Nephron (organoid): ENCODE measurements at regions not wholly inside any gene's neighbourhood (a gene's known extent, or its start where the extent isn't known, plus 50 kb on each side); places are given as distances from the start of the nearest gene placed in this dataset.

Source experiments
- H3K27ac Mint-ChIP-seq, 3 experiments: 2 replicates each; pipeline ENCODE4 v1.8.0; 2020; ENCODE audit warnings: mixed read lengths in 3 of 3, mild to moderate bottlenecking in 2 of 3, moderate library complexity in 1 of 3
- H3K27me3 Mint-ChIP-seq: 2 replicates; pipeline ENCODE4 v1.8.0; 2021; ENCODE audit warnings: low read depth, mild to moderate bottlenecking, moderate library complexity, mixed read lengths
- H3K36me3 Mint-ChIP-seq: 2 replicates; pipeline ENCODE4 v1.8.0; 2020; ENCODE audit warnings: low read depth, mixed read lengths
- H3K4me1 Mint-ChIP-seq: 2 replicates; pipeline ENCODE4 v1.8.0; 2020; ENCODE audit warnings: mixed read lengths
- H3K4me3 Mint-ChIP-seq, 3 experiments: 2 replicates each; pipeline ENCODE4 v1.8.0; 2020; ENCODE audit warnings: mild to moderate bottlenecking in 3 of 3, mixed read lengths in 3 of 3, moderate library complexity in 2 of 3
- H3K9me3 Mint-ChIP-seq: 2 replicates; pipeline ENCODE4 v1.8.0; 2020; ENCODE audit warnings: mixed read lengths
- CTCF ChIP-seq, 3 experiments: fragments of 200-600 bp; sonication (generic); IDR thresholded peaks; one replicate each; pipeline ENCODE4 v1.5.0; 2021; ENCODE audit warnings: antibody characterized with exemption in 3 of 3; ENCODE audit not compliant: unreplicated experiment in 3 of 3

DNA sequence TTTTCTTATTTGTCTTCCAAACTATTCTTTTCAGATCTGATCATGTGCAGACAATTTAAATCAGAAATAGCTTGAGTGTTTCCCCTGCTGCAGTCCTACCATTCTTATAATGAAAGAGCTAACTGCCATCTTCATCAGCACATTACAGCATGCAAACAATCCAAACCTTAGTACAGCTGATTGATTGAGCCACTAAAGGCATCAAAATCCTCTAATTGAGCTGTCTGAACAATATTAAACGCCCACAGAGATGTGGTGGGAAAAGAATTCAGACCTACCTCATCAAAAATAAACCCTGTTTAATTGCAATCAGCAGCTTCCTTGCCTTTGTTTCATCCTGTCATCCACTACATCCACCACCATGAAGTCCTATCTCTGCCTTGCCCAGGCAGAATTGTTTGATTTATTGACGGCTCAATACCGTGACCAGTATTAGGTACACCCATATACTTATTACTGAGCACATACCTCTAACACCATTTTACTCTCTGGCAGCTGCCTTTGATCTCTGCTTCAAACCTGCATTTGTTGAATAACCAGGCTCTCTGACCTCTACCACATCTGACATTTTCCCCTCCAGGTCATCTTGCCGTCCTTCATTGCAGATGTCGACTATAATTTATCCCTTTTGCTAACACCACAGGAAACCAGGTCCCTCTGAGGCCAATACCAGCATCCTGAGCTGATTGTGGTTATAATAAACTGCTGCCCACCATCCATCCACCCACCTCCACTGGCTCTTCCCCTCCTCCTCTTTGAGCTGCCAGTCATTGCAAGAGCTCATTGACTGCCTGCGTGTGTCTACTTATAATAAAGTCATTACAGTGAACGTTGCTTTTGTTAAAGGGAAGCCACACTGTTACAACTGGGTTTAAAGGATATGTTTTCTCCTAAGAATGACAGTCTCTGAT lies 78.5 kb downstream of the RBM43 start:
- H3K4me3 Mint-ChIP-seq: no peak overlapping the region
- peaks cover 15% of the 10 kb centered on the region for H3K4me1 Mint-ChIP-seq
- H3K36me3 Mint-ChIP-seq: peaks cover 3% of the 10 kb centered on the region
- H3K9me3 Mint-ChIP-seq: no peaks in the 10 kb centered on the region
- no peak overlapping the region for H3K27ac Mint-ChIP-seq
- TF ChIP-seq CTCF (IDR thresholded peaks at IDR 0.05; ENCODE audit: unreplicated experiment in 3 of 3): no peak
- no peaks in the 10 kb centered on the region for H3K27me3 Mint-ChIP-seq

DNA sequence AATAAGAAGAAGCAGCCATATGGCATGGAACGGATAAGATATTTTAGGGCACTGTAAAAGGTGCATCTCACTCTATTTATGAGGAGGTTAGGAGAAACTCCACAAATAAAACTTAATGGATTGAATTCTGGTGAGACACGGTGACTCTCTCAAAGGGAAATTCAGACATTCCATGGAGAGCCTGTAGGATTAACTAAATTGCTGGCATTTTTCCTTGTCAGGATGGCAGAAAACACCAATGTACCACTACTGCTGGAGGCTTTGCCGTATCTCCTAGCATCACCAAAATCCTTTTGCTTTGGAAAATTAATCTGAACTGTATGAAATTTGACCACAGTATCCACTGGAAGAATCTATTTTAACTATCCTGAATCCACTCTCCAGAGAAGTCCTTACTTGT lies 79.3 kb downstream of the RBM43 start:
- Mint-ChIP-seq H3K36me3 (peaks cover 3% of the 10 kb centered on the region), H3K9me3 (no peaks in the 10 kb centered on the region), H3K27me3 (no peaks in the 10 kb centered on the region), H3K4me3 (no peak overlapping the region), H3K27ac (no peak overlapping the region), H3K4me1 (peaks cover 15% of the 10 kb centered on the region)
- TF ChIP-seq CTCF (IDR thresholded peaks at IDR 0.05; ENCODE audit: unreplicated experiment in 3 of 3): no peak

- no peaks in the 10 kb centered on the region for H3K27me3 Mint-ChIP-seq
- H3K4me1 Mint-ChIP-seq: peaks cover 15% of the 10 kb centered on the region
- TF ChIP-seq CTCF (IDR thresholded peaks at IDR 0.05; ENCODE audit: unreplicated experiment in 3 of 3): no peak
- H3K9me3 Mint-ChIP-seq: no peaks in the 10 kb centered on the region
- H3K36me3 Mint-ChIP-seq: peaks cover 3% of the 10 kb centered on the region
- H3K4me3 Mint-ChIP-seq: no peak overlapping the region
- H3K27ac Mint-ChIP-seq: peak overlapping the region in 1 of 3 experiments; percentile 24
Observed at GRCh38 chr2:151181524-151181923, 80.1 kb downstream of the RBM43 start.

DNA sequence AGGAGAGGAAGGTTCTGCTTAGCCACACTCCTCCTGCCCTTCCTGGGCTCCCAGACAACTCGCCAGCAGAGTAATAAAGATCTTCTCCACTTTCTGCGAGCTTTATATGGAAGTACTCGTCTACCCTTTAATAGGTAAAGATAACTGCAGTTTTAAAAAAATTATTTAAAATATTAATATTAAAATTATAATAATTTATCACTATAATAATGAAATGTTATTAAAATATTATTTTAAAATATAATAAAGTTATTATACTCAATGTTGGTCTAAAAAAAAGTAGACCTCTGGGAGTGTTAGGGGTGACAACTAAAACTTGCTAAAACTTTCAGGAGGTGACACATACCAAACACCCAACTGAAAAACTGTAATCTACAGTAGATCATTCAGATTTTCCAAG lies 81.5 kb downstream of the RBM43 start:
- Mint-ChIP-seq H3K36me3 (no peaks in the 10 kb centered on the region), H3K4me1 (peaks cover 11% of the 10 kb centered on the region), H3K27ac (no peak overlapping the region), H3K4me3 (no peak overlapping the region), H3K9me3 (no peaks in the 10 kb centered on the region), H3K27me3 (no peaks in the 10 kb centered on the region)
- TF ChIP-seq CTCF (IDR thresholded peaks at IDR 0.05; ENCODE audit: unreplicated experiment in 3 of 3): no peak

GRCh38 chr2:151178207-151178606 lies 83.5 kb downstream of the RBM43 start:
- H3K27me3 Mint-ChIP-seq: no peaks in the 10 kb centered on the region
- no peaks in the 10 kb centered on the region for H3K9me3 Mint-ChIP-seq
- H3K4me1 Mint-ChIP-seq: peaks cover 6% of the 10 kb centered on the region
- no peak overlapping the region for H3K4me3 Mint-ChIP-seq
- H3K36me3 Mint-ChIP-seq: no peaks in the 10 kb centered on the region
- H3K27ac Mint-ChIP-seq: no peak overlapping the region
- no peak for TF ChIP-seq CTCF (IDR thresholded peaks at IDR 0.05; ENCODE audit: unreplicated experiment in 3 of 3)

DNA sequence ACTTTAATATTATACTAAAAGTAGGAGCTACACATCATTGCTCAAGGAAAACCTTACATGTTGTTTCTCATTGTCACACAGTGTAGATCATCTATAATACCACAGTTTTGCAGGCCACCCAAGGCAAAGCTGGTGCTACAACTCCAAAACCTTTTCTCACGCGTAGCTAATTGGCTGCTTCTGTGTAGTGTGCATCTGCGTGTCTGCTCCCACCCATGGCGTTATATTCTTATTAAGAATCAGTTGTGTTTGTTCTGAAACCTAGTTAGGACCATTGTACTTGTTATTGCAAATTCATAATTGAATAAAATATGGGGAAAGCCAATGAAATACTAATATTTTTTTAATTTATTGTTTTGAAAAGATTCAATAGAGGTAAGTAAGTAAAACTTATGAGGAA lies 83.9 kb downstream of the RBM43 start:
- H3K27me3 Mint-ChIP-seq: no peaks in the 10 kb centered on the region
- no peak for TF ChIP-seq CTCF (IDR thresholded peaks at IDR 0.05; ENCODE audit: unreplicated experiment in 3 of 3)
- H3K9me3 Mint-ChIP-seq: no peaks in the 10 kb centered on the region
- no peak overlapping the region for H3K4me3 Mint-ChIP-seq
- H3K36me3 Mint-ChIP-seq: no peaks in the 10 kb centered on the region
- peaks cover 6% of the 10 kb centered on the region for H3K4me1 Mint-ChIP-seq
- no peak overlapping the region for H3K27ac Mint-ChIP-seq
